Astrocyte of the cerebellum (primary cell): ENCODE measurements at regions not wholly inside any gene's neighbourhood (a gene's known extent, or its start where the extent isn't known, plus 50 kb on each side); places are given as distances from the start of the nearest gene placed in this dataset.

Experiments
- DNase-seq: peaks from one replicate; pipeline ENCODE4 v3.0.0-alpha.2; 2011; ENCODE audit warnings: low read depth
- H3K4me3 ChIP-seq: 2 replicates; pipeline ENCODE4 v1.5.1; 2011; ENCODE audit warnings: mild to moderate bottlenecking, low read depth, low read length, moderate library complexity
- in situ Hi-C: cut with HindIII; loops from 2 replicates; pipeline ENCODE4 v1.10.0; 2017; ENCODE audit warnings: low sequenced_read_pairs
- TF ChIP-seq, protein P1 (sequence below): IDR thresholded peaks from 2 replicates; pipeline ENCODE4 v1.5.1; 2012; ENCODE audit warnings: low read length, low read depth, moderate library complexity, mild to moderate bottlenecking; ENCODE audit errors: missing control alignments

GRCh38 chr4:98786866-98787265 lies 128.5 kb upstream of the TSPAN5 start:
- DNase-seq: no peak
- TF ChIP-seq, protein P1, sequence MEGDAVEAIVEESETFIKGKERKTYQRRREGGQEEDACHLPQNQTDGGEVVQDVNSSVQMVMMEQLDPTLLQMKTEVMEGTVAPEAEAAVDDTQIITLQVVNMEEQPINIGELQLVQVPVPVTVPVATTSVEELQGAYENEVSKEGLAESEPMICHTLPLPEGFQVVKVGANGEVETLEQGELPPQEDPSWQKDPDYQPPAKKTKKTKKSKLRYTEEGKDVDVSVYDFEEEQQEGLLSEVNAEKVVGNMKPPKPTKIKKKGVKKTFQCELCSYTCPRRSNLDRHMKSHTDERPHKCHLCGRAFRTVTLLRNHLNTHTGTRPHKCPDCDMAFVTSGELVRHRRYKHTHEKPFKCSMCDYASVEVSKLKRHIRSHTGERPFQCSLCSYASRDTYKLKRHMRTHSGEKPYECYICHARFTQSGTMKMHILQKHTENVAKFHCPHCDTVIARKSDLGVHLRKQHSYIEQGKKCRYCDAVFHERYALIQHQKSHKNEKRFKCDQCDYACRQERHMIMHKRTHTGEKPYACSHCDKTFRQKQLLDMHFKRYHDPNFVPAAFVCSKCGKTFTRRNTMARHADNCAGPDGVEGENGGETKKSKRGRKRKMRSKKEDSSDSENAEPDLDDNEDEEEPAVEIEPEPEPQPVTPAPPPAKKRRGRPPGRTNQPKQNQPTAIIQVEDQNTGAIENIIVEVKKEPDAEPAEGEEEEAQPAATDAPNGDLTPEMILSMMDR: no peak
- in situ Hi-C loops: no loop called here

GRCh38 chr4:98784947-98785706 lies 126.7 kb upstream of the TSPAN5 start:
- DNase-seq: no peak
- in situ Hi-C loops: no loop called here
- no peak overlapping the region for H3K4me3 ChIP-seq
- TF ChIP-seq, protein P1: no peak

More at GRCh38 chr4:98786866-98787265, 128.5 kb upstream of the TSPAN5 start:
- no peak overlapping the region for H3K4me3 ChIP-seq

DNA sequence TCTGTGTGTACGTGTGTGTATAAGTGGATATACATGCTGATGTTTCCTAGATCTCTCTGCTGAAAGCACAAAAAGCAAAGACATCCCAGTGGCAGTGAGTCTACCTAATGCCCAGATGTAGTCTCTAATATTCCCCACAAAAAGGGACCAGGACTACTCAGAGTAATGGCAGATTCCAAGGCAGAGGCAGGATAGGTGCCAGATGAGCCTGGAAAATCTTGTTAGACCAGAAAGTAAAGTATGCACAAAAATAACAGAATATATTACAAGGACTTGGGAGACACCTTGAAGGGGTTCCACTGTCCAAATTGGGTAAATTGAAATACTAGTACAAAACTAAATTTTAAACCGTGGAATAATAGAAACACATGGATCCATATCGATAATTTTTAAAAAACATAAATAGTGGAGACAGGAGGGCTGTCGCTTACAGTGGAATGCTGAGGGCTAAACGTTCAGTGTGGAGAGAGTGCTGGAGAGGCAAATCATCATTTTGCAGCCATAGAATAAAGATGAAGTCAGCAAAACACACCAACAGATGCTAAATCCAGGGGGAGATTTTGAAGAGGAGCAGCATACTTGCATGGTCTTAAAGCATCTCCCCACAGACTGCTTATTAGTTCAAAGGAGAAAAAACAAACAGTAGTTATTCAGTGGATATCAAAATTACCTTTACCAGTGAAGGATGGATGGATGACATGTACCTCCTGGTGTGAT lies 123.4 kb upstream of the TSPAN5 start:
- H3K4me3 ChIP-seq: no peak overlapping the region
- TF ChIP-seq, protein P1: no peak
- in situ Hi-C loops: no loop called here
- no peak for DNase-seq

- no peak overlapping the region for H3K4me3 ChIP-seq
- in situ Hi-C loops: no loop called here
- TF ChIP-seq, protein P1: no peak
- no peak for DNase-seq
Measured at GRCh38 chr4:98780926-98781325, 122.5 kb upstream of the TSPAN5 start.

GRCh38 chr4:98779088-98779487 lies 120.7 kb upstream of the TSPAN5 start:
- no peak overlapping the region for H3K4me3 ChIP-seq
- DNase-seq: no peak
- TF ChIP-seq, protein P1: no peak
- in situ Hi-C loops: no loop called here

DNA sequence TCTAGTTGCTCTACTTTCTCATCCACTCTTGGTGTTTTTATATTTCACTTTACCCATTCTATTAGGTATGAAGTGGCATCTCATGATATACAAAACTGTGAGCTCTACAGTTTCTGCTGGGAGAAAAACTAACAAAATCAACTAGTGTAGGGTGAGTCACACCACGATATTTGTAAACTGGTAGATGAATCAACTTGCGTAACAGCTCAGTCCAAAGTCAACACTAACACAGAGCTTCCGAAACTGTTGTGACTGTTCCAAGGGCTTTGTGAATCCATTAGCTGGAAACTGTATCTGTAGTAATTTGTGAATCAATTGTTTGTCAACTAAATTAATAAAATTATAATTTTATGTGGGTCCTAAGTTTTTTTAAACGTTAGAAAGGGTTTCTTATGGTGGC lies 119.8 kb upstream of the TSPAN5 start:
- DNase-seq: peak; percentile 36
- in situ Hi-C loops: no loop called here
- TF ChIP-seq, protein P1: no peak
- H3K4me3 ChIP-seq: no peak overlapping the region
